Testis (tissue), 2 donors: ENCODE measurements at regions not wholly inside any gene's neighbourhood (a gene's known extent, or its start where the extent isn't known, plus 50 kb on each side); places are given as distances from the start of the nearest gene placed in this dataset.

ENCODE experiments used
- DNase-seq: peaks from one replicate; pipeline ENCODE4 v3.0.0-alpha.2; 2019
- H3K27ac ChIP-seq, 2 donors: fragments of 200-600 bp; sonication (generic); one replicate each; pipeline ENCODE4 v1.5.1; 2019
- H3K27me3 ChIP-seq: fragments of 200-600 bp; sonication (generic); one replicate; pipeline ENCODE4 v1.5.1; 2019
- H3K36me3 ChIP-seq: fragments of 200-600 bp; sonication (generic); one replicate; pipeline ENCODE4 v1.5.1; 2017; ENCODE audit warnings: low read depth; ENCODE audit errors: missing control alignments
- H3K4me1 ChIP-seq: fragments of 200-600 bp; sonication (generic); one replicate; pipeline ENCODE4 v1.5.1; 2019
- H3K4me3 ChIP-seq, 2 donors: fragments of 200-600 bp; sonication (generic); one replicate each; pipeline ENCODE4 v1.5.1; 2017 to 2019
- H3K9me3 ChIP-seq: fragments of 200-600 bp; sonication (generic); one replicate; pipeline ENCODE4 v1.5.1; 2017
- POLR2A ChIP-seq: fragments of 450-650 bp; IDR thresholded peaks from one replicate; pipeline ENCODE4 v1.6.1; 2017; ENCODE audit warnings: antibody characterized with exemption, mild to moderate bottlenecking, moderate library complexity
- WGBS, 2 donors: methylation state at CpG; one replicate each; pipeline ENCODE4 v1.1.5; 2018; 5-methylcytosine and 5-hydroxymethylcytosine counted together
- intact Hi-C: fragments of 100-400 bp; cut with DNase I; formaldehyde crosslinking; loops from one replicate; pipeline ENCODE4 v1.15.1; 2023; ENCODE audit warnings: low total_unique reads
- TF ChIP-seq, protein P1 (sequence below), 3 experiments: fragments of 450-650 bp in 2 of 3; fragments of 200-600 bp in 1 of 3; sonication (generic) in 1 of 3; IDR thresholded peaks; one replicate each; pipeline ENCODE4 v1.5.1; 2016 to 2019; ENCODE audit warnings: antibody characterized with exemption in 3 of 3, mild to moderate bottlenecking in 2 of 3, moderate library complexity in 1 of 3

DNA sequence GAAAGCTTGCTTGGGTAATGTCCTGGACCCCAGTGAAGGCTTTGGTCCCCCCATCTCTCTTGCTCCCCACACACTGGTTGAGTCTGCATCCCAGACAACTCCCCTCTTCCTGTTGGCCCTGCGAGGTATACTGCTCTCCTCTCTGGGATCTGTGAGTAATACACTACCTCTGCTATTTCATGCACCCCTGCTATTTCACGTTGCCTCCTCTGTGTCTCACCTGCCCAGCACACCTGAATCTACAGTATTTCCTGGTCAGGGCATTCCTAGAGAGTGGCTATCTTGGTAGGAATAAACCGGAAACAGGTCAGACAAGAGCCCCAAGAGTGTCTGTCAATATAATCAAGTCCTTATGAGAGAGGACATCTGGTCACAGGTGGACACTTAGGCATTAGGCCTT is 114.3 kb upstream of the ODAD2 start:
- no peaks in the 10 kb centered on the region for H3K36me3 ChIP-seq
- no peak for TF ChIP-seq POLR2A
- TF ChIP-seq, protein P1, sequence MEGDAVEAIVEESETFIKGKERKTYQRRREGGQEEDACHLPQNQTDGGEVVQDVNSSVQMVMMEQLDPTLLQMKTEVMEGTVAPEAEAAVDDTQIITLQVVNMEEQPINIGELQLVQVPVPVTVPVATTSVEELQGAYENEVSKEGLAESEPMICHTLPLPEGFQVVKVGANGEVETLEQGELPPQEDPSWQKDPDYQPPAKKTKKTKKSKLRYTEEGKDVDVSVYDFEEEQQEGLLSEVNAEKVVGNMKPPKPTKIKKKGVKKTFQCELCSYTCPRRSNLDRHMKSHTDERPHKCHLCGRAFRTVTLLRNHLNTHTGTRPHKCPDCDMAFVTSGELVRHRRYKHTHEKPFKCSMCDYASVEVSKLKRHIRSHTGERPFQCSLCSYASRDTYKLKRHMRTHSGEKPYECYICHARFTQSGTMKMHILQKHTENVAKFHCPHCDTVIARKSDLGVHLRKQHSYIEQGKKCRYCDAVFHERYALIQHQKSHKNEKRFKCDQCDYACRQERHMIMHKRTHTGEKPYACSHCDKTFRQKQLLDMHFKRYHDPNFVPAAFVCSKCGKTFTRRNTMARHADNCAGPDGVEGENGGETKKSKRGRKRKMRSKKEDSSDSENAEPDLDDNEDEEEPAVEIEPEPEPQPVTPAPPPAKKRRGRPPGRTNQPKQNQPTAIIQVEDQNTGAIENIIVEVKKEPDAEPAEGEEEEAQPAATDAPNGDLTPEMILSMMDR (IDR thresholded peaks at IDR 0.05): no peak
- intact Hi-C loops: no loop called here
- WGBS, 2 donors: 87 to 89% methylated on average over 3 of the region's 3 CpGs
- no peak for DNase-seq
- no peaks in the 10 kb centered on the region for H3K9me3 ChIP-seq
- H3K4me1 ChIP-seq: no peaks in the 10 kb centered on the region
- H3K27ac ChIP-seq: no peak overlapping the region
- H3K27me3 ChIP-seq: no peaks in the 10 kb centered on the region
- no peak overlapping the region for H3K4me3 ChIP-seq

DNA sequence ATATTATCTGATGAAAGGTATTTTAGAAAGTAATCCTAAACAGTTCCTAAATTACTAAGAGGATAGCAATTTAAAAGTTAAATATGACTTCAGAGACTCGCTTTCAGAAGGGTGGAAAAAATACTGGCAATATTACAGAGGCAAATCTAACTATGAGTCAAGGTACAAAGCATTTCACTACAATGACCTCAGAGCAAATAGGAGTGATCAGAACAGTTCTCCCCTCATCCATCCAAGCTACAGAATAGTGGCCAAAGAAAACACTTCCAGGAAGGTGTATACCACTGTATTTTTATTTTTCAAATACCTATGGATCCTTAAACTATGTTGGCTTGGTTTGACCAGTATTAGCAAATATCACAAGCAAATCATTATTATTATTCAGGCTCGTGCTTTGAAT is 112.8 kb upstream of the ODAD2 start:
- WGBS, 2 donors: 77 to 84% methylated on average over 2 of the region's 2 CpGs

DNA sequence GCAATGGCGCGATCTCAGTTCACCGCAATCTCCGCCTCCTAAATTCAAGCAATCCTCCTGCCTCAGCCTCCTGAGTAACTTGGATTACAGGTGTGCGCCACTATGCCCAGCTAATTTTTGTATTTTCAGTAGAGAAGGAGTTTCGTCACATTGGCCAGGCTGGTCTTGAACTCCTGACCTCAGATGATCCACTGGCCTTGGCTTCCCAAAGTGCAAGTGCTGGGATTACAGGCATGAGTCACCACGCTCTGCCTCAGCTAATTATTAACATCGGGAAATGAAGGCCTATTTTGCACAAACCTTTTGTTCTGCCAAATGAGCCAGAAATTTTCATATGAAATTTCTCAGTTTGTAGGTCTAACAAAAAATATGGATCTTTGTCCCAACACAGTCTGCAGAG is 106.7 kb upstream of the ODAD2 start:
- Histone ChIP-seq H3K36me3 (no peaks in the 10 kb centered on the region), H3K4me3 (no peak overlapping the region), H3K4me1 (no peaks in the 10 kb centered on the region), H3K27me3 (no peaks in the 10 kb centered on the region), H3K27ac (no peak overlapping the region), H3K9me3 (no peaks in the 10 kb centered on the region)
- TF ChIP-seq POLR2A: no peak
- TF ChIP-seq, protein P1 (IDR thresholded peaks at IDR 0.05): no peak
- 77 to 95% methylated on average over 8 of the region's 8 CpGs for WGBS, 2 donors
- intact Hi-C loops: no loop called here
- DNase-seq: no peak

More for the DNA sequence above, 112.8 kb upstream of the ODAD2 start:
- TF ChIP-seq, protein P1 (IDR thresholded peaks at IDR 0.05): no peak
- TF ChIP-seq POLR2A: no peak
- intact Hi-C loops: no loop called here
- Histone ChIP-seq H3K27ac (no peak overlapping the region), H3K9me3 (no peaks in the 10 kb centered on the region), H3K36me3 (no peaks in the 10 kb centered on the region), H3K4me1 (no peaks in the 10 kb centered on the region), H3K27me3 (no peaks in the 10 kb centered on the region), H3K4me3 (no peak overlapping the region)
- no peak for DNase-seq

DNA sequence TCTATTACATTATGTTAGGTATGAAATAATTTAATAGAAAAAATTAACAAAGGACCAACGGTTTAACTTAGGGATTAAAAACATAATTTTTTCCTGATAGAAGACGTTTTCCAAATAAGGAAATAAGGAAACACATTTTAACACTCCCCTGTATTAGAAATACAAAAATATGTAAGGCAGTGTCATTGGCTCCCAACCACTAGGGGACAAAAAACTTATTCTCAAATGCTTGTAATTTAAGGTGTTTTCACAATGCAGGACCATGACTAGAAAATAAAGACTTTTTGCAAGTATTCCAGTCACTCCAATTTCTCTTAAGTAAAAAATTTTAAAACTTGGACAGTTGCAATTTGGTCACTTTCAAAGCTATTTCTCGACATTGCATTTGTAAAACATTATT is 98.8 kb upstream of the ODAD2 start:
- no peak overlapping the region for H3K4me3 ChIP-seq
- TF ChIP-seq POLR2A: no peak
- TF ChIP-seq, protein P1 (IDR thresholded peaks at IDR 0.05): no peak
- H3K27ac ChIP-seq: no peak overlapping the region
- no peak for DNase-seq
- H3K9me3 ChIP-seq: no peaks in the 10 kb centered on the region
- no peaks in the 10 kb centered on the region for H3K4me1 ChIP-seq
- WGBS, 2 donors: 86 to 88% methylated on average over 3 of the region's 3 CpGs
- H3K36me3 ChIP-seq: no peaks in the 10 kb centered on the region
- intact Hi-C loops: no loop called here
- no peaks in the 10 kb centered on the region for H3K27me3 ChIP-seq

DNA sequence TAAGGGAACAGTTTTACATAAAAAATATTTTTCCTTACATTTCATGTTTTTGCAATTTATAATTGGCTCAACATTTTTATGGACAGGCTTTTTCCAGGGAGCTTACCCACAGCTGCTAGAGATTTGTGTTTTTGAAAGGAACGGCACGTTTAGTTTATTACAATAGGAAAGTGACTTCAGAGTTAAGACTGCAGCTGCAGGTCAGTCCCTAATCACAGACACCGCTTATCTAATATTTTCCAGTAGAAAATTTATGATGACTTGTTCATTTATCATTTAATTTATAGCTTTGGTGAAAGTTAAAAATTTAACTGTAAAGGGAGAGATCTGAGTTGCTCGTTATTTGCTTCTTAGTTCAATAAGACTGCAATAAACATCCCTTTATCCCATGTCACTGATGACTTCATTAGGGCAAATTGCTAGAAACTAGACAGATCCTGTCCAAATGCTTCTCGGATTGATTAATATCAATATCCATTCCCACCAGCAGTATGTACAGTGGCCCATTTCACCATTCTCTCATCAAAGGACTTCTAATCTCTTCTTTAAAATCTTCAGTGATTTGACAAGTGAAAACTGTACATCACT is 97.0 kb upstream of the ODAD2 start:
- Histone ChIP-seq H3K27me3 (no peaks in the 10 kb centered on the region), H3K4me1 (no peaks in the 10 kb centered on the region), H3K36me3 (no peaks in the 10 kb centered on the region), H3K27ac (no peak overlapping the region), H3K9me3 (no peaks in the 10 kb centered on the region), H3K4me3 (no peak overlapping the region)
- intact Hi-C loops: no loop called here
- no peak for TF ChIP-seq POLR2A
- TF ChIP-seq, protein P1 (IDR thresholded peaks at IDR 0.05): no peak
- 32 to 41% methylated on average over 5 of the region's 5 CpGs for WGBS, 2 donors
- no peak for DNase-seq
